HG02885 (cell line): ENCODE measurements at regions not wholly inside any gene's neighbourhood (a gene's known extent, or its start where the extent isn't known, plus 50 kb on each side); places are given as distances from the start of the nearest gene placed in this dataset.
"Not testable (repeated sequence)": the region's sequence is repeated elsewhere in the genome, so short reads cannot be mapped to it uniquely, and the experiment has no call there.

Experiments used
- ATAC-seq: cut with Tn5 transposase; IDR thresholded peaks from one replicate; pipeline ENCODE4 v1.9.1; 2021; ENCODE audit warnings: mild to moderate bottlenecking; ENCODE audit not compliant: unreplicated experiment, poor library complexity

GRCh38 chr2:166750624-166751023, 137.7 kb upstream of the XIRP2 start:
- ATAC-seq, result no peak

DNA sequence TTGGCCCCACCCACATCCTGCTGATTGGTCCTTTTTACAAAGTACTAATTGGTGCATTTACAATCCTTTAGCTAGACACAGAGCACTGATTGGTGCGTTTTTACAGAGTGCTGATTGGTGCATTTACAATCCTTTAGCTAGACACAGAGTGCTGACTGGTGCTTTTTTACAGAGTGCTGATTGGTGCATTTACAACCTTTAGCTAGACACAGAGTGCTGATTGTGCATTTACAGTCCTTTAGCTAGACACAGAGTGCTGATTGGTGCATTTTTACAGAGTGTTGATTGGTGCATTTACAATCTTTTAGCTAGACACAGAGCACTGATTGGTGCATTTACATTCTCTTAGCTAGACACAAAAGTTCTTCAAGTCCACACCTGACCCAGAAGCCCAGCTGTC, 144.2 kb upstream of the XIRP2 start:
- ATAC-seq, result not testable (repeated sequence)

GRCh38 chr2:166743482-166743881, 144.8 kb upstream of the XIRP2 start:
- not testable (repeated sequence) for ATAC-seq

- peak; percentile 100 for ATAC-seq
These were observed 161.2 kb upstream of the XIRP2 start for GRCh38 chr2:166727095-166727494.

GRCh38 chr2:166725927-166726924, 162.1 kb upstream of the XIRP2 start:
- ATAC-seq, result no peak

GRCh38 chr2:166716968-166717367, 171.3 kb upstream of the XIRP2 start:
- ATAC-seq, result no peak

DNA sequence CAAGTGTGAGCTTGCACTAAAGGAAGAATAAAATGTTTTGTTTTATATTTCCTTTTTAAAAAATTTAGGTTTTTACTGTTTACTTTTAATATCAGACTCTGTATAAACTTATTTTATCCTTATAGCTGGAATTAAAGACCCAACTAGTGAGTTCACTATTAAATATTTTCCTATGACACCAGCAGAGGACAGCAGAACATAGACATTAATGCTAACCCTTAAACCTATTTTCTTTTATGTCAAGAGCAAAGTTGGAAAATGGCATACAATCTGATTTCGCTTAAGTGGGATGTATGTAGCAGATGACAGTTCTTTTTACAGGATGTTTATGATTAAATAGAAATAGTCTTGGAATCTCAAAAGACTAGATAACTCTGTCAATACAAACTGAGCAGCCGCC, 188.2 kb upstream of the XIRP2 start:
- no peak for ATAC-seq

- no peak for ATAC-seq
These were observed 193.1 kb upstream of the XIRP2 start for GRCh38 chr2:166695154-166695553.

- not testable (repeated sequence) for ATAC-seq
These were observed 192.0 kb upstream of the SCN7A start for GRCh38 chr2:166686057-166686456.

- ATAC-seq, result no peak
These were observed 183.9 kb upstream of the SCN7A start for GRCh38 chr2:166677996-166678395.

DNA sequence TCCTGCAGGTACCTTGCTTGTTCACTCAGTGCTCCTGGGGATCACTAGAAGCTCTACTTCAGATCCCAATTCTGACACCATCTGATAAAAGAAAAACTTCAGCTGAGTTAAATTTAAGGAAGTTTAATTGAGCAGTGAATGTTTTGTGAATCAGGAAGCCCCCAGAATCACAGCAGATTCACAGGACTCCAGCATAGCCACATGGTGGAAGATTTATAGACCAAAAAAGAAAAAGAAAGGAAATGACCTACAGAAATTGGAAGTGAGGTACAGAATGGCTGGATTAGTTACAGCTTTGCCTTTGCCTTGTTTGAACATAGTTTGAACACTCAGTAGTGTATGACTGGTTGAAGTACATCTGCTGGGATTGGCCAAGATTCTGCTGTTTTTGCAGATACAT, 182.7 kb upstream of the SCN7A start:
- no peak for ATAC-seq

DNA sequence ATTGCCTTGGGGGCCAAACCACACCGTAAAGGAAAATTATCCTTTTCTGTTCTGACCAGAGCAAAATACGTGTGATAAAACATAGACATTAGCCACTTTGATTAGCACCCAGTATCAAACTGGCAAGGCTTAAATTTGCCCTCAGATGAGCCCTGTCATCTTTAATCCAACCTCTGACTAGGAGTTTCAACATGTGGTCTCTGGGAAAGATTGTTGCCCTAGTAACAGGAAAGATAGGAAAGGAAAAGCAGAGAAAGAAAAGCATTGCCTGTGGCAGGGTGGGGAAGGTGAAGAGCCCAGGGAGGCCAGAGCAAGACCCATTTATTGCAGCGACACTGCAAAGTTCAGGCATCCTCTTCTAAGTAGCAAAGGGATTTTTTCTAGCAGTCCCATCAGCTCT, 181.5 kb upstream of the SCN7A start:
- ATAC-seq, result no peak

GRCh38 chr2:166673986-166674385, 179.9 kb upstream of the SCN7A start:
- no peak for ATAC-seq

- ATAC-seq, result no peak
These were observed 177.8 kb upstream of the SCN7A start for GRCh38 chr2:166671801-166672200.

- ATAC-seq, result no peak
These were observed 177.2 kb upstream of the SCN7A start for GRCh38 chr2:166671235-166671634.

- ATAC-seq, result no peak
These were observed 172.2 kb upstream of the SCN7A start for GRCh38 chr2:166665991-166666940.

DNA sequence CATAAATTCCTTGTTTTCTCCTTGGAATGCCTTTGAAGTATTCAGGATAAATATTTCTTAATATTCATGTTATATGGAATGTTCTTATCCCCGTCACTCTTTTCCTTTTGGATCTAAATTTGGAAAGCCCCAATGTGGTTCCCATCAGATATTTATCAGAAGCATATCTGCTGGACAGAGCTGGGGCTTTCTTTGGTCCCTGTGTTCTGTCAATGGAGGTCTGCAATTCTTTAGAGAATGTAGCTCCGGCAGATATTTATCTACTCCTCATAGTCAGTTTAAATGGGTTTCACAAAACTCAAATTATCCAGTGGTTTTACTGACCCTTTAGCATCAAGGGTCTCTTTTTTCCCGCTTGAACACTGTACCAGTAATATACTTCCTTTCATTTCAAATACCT, 167.8 kb upstream of the SCN7A start:
- ATAC-seq, result no peak

DNA sequence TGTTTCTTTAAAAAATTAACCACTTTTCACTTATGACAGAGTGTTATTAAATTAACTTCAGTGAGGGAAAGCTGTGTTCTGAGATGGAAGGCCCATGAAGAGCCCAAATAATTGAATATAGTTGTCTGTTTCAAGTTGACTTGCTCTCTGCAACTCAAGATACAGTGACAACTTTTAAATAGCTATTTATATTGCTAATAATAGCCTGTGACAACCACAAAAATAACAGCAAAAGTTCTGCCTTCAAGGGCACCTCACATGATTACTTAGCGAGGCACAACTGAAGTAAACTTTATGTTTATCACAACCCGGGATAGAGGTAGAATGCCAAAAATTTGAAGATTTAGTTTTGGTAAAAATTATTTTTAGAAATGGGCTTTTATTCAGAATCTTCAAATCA, 167.3 kb upstream of the SCN7A start:
- ATAC-seq, result no peak

DNA sequence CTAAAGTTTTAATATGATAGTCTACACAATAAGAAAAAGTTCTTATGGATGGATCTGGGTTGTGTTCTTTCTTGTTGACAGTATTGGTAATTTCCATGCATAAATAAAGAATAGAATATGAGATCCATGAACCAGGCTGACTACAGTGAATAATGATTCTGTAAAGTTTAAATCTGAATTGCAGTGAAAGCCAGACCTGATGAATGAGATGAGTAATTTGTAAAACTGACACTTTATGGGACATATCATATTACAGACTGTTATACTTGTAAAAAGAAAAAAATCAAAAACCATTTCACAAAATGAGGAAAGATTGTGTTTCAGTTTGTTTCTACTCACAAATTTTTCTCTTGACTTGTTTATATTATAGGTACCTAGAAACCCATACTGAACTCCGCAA, 164.9 kb upstream of the SCN7A start:
- ATAC-seq, result no peak

DNA sequence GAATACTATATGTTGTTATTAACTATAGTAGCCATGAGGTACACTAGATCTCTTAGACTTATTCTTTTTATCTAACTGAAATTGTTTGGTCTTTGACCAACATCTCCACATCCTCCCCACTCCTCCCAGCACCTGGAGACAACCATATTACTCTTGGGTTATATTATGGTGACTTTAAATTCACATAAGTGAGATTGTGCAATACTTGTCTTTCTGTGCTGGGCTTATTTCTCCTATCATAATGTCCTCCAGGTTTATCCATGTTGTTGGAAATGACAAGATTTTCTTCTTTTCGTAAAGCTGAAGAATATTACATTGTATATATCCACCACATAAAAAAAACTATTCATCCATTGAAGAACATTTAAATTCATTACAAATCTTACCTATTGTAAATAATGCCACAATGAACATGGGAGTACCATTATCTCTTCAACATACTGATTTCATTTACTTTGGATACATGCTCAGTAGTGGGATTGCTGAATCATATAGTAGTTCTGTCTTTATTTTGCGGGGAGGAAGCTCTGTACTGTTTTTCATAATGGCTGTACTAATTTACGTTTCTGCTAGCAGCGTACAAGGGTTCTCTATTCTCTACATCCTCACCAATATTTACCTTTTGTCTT, 159.2 kb upstream of the SCN7A start:
- ATAC-seq, result no peak
